ENCODE measurements at regions not wholly inside any gene's neighbourhood (a gene's known extent, or its start where the extent isn't known, plus 50 kb on each side); places are given as distances from the start of the nearest gene placed in this dataset.

DNA sequence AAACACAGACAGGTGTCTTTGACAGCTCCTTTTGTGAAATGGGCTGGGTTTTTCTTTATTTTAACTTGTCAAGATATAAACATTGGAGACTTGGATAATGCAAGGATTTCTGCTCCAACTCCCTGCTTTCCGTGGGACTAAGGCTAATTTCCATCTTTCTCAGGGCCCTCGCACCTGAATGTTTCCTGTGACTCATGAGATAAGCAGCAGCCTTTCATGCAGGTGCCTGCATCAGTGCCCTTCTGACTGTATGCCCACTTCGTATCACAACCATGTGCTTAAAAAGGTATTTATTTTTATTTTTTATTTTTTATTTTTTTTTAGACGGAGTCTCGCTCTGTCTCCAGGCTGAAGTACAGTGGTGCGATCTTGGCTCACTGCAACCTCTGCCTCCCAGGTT, 736.1 kb downstream of the DOK5 start:
- H3K4me3 Mint-ChIP-seq = no peak overlapping the region

More for the DNA sequence above, 736.1 kb downstream of the DOK5 start:
- Histone ChIP-seq H3K27me3 (ENCODE audit: insufficient read depth, low read length) (no peaks in the 10 kb centered on the region), H2BK5ac (ENCODE audit: insufficient read length, low read length) (no peak overlapping the region), H2BK120ac (ENCODE audit: low read depth, low read length, poor library complexity, severe bottlenecking) (no peak overlapping the region), H3K4me2 (ENCODE audit: insufficient read depth, insufficient read length, low read length) (no peak overlapping the region), H2AFZ (ENCODE audit: low read length) (no peak overlapping the region), H3K9ac (ENCODE audit: extremely low read depth, insufficient read length, low read length) (no peak overlapping the region), H4K20me1 (ENCODE audit: control insufficient read depth, insufficient read depth, insufficient read length) (no peaks in the 10 kb centered on the region), H3K56ac (ENCODE audit: insufficient read length, low read depth, low read length) (no peak overlapping the region), H4K8ac (replicated peaks; ENCODE audit: insufficient read length, low read depth, low read length) (no peak overlapping the region), H2BK12ac (ENCODE audit: insufficient read length, low read depth, low read length) (no peak overlapping the region), H2BK15ac (ENCODE audit: low read depth, low read length) (no peak overlapping the region), H3K79me2 (ENCODE audit: insufficient read depth, low read length) (no peaks in the 10 kb centered on the region), H2BK20ac (ENCODE audit: low read depth, low read length, poor library complexity, severe bottlenecking) (no peak overlapping the region), H3K14ac (ENCODE audit: insufficient read depth, low read length) (no peak overlapping the region), H3K23ac (ENCODE audit: insufficient read length, low read depth, low read length) (no peak overlapping the region), H3T11ph (ENCODE audit: low read length) (no peak overlapping the region), H2AK5ac (ENCODE audit: insufficient read length, low read length) (no peak overlapping the region), H3K23me2 (ENCODE audit: insufficient read length, low read depth, low read length, poor library complexity, severe bottlenecking) (no peaks in the 10 kb centered on the region), H4K5ac (ENCODE audit: insufficient read length, low read depth, low read length) (no peak overlapping the region), H3K27ac (ENCODE audit: insufficient read length, low read depth, low read length) (no peak overlapping the region), H4K91ac (ENCODE audit: insufficient read length, low read depth, low read length) (no peak overlapping the region), H3K9me3 (ENCODE audit: control insufficient read depth, low read depth, low read length) (no peaks in the 10 kb centered on the region), H3K18ac (ENCODE audit: insufficient read length, low read depth, low read length) (no peak overlapping the region), H3K79me1 (ENCODE audit: insufficient read depth, low read depth, low read length, poor library complexity, severe bottlenecking) (no peaks in the 10 kb centered on the region), H3K4me1 (ENCODE audit: insufficient read depth, low read length) (no peaks in the 10 kb centered on the region), H3K4ac (ENCODE audit: low read depth, low read length) (no peak overlapping the region)
- Mint-ChIP-seq H3K36me3 (ENCODE audit: insufficient read depth in 1 of 3, low read depth in 3 of 3) (no peaks in the 10 kb centered on the region), H3K4me1 (no peaks in the 10 kb centered on the region), H3K27ac (no peak overlapping the region), H3K9me3 (peaks cover 0 to 5% of the 10 kb centered on the region in 2 experiments; a peak in 2 of 5 replicates), H3K27me3 (ENCODE audit: low read depth) (no peaks in the 10 kb centered on the region; the same call in 1 of the 2 replicates)
- WGBS (ENCODE audit: extremely low coverage, insufficient read length, low lambda C conversion rate) = no CpG with 5 or more reads among the region's 6 CpGs
- DNase-seq = no peak
- TF ChIP-seq, protein P1, sequence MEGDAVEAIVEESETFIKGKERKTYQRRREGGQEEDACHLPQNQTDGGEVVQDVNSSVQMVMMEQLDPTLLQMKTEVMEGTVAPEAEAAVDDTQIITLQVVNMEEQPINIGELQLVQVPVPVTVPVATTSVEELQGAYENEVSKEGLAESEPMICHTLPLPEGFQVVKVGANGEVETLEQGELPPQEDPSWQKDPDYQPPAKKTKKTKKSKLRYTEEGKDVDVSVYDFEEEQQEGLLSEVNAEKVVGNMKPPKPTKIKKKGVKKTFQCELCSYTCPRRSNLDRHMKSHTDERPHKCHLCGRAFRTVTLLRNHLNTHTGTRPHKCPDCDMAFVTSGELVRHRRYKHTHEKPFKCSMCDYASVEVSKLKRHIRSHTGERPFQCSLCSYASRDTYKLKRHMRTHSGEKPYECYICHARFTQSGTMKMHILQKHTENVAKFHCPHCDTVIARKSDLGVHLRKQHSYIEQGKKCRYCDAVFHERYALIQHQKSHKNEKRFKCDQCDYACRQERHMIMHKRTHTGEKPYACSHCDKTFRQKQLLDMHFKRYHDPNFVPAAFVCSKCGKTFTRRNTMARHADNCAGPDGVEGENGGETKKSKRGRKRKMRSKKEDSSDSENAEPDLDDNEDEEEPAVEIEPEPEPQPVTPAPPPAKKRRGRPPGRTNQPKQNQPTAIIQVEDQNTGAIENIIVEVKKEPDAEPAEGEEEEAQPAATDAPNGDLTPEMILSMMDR (conservative IDR thresholded peaks at IDR 0.05) = no peak

Data from H9 (cell line).